Pancreas (tissue), 10 donors: ENCODE measurements at regions not wholly inside any gene's neighbourhood (a gene's known extent, or its start where the extent isn't known, plus 50 kb on each side); places are given as distances from the start of the nearest gene placed in this dataset.
A peak's percentile ranks its signal among the peaks of the same experiment; 100 is the strongest.

Experiments
- ATAC-seq, 4 donors: fragments of 200-7000 bp; cut with Tn5 transposase; one replicate each; pipeline versions ENCODE4 v1.8.0 to v1.9.1; 2020; ENCODE audit warnings: mild to moderate bottlenecking in 4 of 4, moderate library complexity in 4 of 4
- DNase-seq, 6 donors: peaks; one replicate each; pipeline ENCODE4 v3.0.0-alpha.2; 2020
- FAIRE-seq: peaks from 2 replicates; lab custom pipeline; 2012; peaks lifted over from hg19 to GRCh38; lab: Jason Lieb, UNC
- H3K27ac ChIP-seq, 4 donors: fragments of 200-600 bp; sonication (generic); 1 replicate in 3 of 4; 2 replicates in 1 of 4; pipeline versions ENCODE4 v1.5.0 to v1.8.0; 2020
- H3K27me3 ChIP-seq, 4 donors: fragments of 200-600 bp; one replicate each; pipeline ENCODE4 v1.8.0; 2021
- H3K36me3 ChIP-seq, 3 donors: fragments of 200-600 bp; sonication (generic) in 1 of 3; one replicate each; pipeline versions ENCODE4 v1.5.0 to v1.8.0; 2020 to 2021
- H3K4me1 ChIP-seq, 3 donors: fragments of 200-600 bp; one replicate each; pipeline ENCODE4 v1.8.0; 2021
- H3K4me3 ChIP-seq, 4 donors: fragments of 200-600 bp; sonication (generic) in 2 of 4; one replicate each; pipeline versions ENCODE4 v1.5.0 to v1.8.0; 2020 to 2021
- H3K9me3 ChIP-seq, 4 donors: fragments of 200-600 bp; one replicate each; pipeline ENCODE4 v1.8.0; 2021
- CTCF ChIP-seq, 4 donors: fragments of 200-600 bp; sonication (generic) in 3 of 4; IDR thresholded peaks; one replicate each; pipeline versions ENCODE4 v1.5.0 to v1.8.0; 2021; ENCODE audit warnings: antibody characterized with exemption in 4 of 4
- WGBS, 2 donors: extraction: QIAGEN DNeasy Blood & Tissue Kit; methylation state at CpG; one replicate each; pipeline ENCODE4 v1.1.7; 2013; 5-methylcytosine and 5-hydroxymethylcytosine counted together
- intact Hi-C, 3 donors: fragments of 100-400 bp; cut with DNase I; formaldehyde crosslinking; loops; one replicate each; pipeline versions ENCODE4 v1.11.1 to v1.14.2; 2022
- donor health status: healthy with polysubstance abuse.
- donor health status: DM: no; HTN: no; CAD: no; lungs with moderate emphysema.
- donor health status: DM: no; HTN: no; CAD: no.
- donor health status: control.
- donor health status: control.
- donor health status: Bipolar disorder and iron deficiency.
- donor health status: DM: yes; HTN: yes; CAD: no.
- donor health status: DM: no; HTN: no; CAD: no.
- donor health status: DM: no; HTN: no; CAD: no.
- donor health status: DM: yes; HTN: yes; CAD: no.

DNA sequence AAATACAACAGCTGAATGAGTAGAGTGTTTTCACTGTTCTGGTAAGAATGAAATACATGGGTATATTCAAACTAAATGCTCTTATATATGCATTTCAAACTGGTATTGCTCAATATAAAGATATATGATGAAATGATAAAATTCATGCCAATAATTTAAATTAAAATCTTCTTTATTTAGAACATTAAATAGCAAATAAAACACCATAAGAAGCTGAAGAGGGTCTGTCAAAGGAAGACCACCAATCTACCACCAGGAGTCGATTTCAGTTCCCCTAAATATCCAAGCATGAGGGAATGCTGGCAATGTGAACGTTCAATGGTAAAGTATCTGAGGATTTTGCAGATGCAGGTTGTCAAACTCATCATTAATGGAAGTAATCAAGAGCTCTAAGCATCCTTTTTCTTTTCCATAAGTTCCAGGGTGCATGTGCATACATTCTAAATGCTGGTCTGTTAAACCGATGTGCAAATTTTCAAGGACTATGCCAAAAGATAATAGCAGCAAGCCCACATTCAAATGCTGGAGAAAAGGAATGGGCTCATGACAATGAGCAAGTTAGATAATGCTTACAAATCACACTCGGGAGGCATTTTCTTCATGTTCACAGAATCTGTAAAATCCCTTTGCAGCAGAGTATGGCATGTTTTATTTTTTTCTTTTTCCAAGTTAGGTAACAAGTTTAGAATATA, 118.8 kb upstream of the MTAP start:
- no peak for ATAC-seq
- Histone ChIP-seq H3K4me3 (no peak overlapping the region), H3K27me3 (peaks cover 0 to 3% (median 0%) of the 10 kb centered on the region in 4 donors), H3K36me3 (no peaks in the 10 kb centered on the region), H3K9me3 (no peaks in the 10 kb centered on the region), H3K4me1 (no peaks in the 10 kb centered on the region), H3K27ac (no peak overlapping the region)
- no peak for TF ChIP-seq CTCF (IDR thresholded peaks at IDR 0.05)
- intact Hi-C loops, result no loop called here
- WGBS, 2 donors, result 47 to 54% methylated on average over 4 of the region's 4 CpGs
- FAIRE-seq, result no peak
- DNase-seq, result no peak

GRCh38 chr9:21684231-21684630, 118.2 kb upstream of the MTAP start:
- intact Hi-C loops, result no loop called here
- Histone ChIP-seq H3K36me3 (no peaks in the 10 kb centered on the region), H3K27ac (no peak overlapping the region), H3K4me3 (no peak overlapping the region), H3K4me1 (no peaks in the 10 kb centered on the region), H3K9me3 (no peaks in the 10 kb centered on the region), H3K27me3 (no peaks in the 10 kb centered on the region)
- no peak for TF ChIP-seq CTCF (IDR thresholded peaks at IDR 0.05)
- ATAC-seq, result no peak
- no peak for FAIRE-seq
- 31 to 33% methylated on average over 2 of the region's 2 CpGs for WGBS, 2 donors
- no peak for DNase-seq

GRCh38 chr9:21684831-21685362, 117.5 kb upstream of the MTAP start:
- ATAC-seq (peak in 3 of 4 donors; percentile 70 to 89 (median 84)), DNase-seq (peak in 2 of 6 donors; percentile 39 to 41), FAIRE-seq (no peak)
- TF ChIP-seq CTCF (IDR thresholded peaks at IDR 0.05), result no peak
- Histone ChIP-seq H3K27ac (no peak overlapping the region), H3K27me3 (no peaks in the 10 kb centered on the region), H3K9me3 (no peaks in the 10 kb centered on the region), H3K36me3 (no peaks in the 10 kb centered on the region), H3K4me1 (no peaks in the 10 kb centered on the region), H3K4me3 (no peak overlapping the region)
- 42 to 56% methylated on average over 2 of the region's 2 CpGs for WGBS, 2 donors
- intact Hi-C loops, result no loop called here

DNA sequence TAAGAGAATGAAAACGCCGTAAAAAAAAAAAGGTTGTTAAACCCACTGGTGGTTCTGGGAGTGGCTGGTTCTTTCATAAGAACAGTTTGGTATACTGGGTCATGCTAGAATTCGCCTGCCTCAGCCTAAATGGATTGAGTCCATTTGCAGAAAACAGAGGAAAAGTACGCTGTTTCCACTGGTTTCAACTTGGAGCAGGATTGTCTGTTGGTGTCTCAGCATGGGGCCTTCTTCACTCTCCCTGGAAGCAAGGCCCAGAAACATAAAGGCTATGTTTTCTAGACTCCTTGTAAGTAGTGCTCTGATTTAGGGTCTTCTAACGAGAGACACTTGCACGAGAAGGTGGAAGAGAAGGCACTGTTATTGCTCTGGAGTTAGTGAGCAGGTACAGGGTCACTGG, 116.9 kb upstream of the MTAP start:
- Histone ChIP-seq H3K9me3 (no peaks in the 10 kb centered on the region), H3K27me3 (no peaks in the 10 kb centered on the region), H3K27ac (no peak overlapping the region), H3K36me3 (no peaks in the 10 kb centered on the region), H3K4me1 (no peaks in the 10 kb centered on the region), H3K4me3 (no peak overlapping the region)
- ATAC-seq, result no peak
- DNase-seq, result no peak
- no peak for FAIRE-seq
- no peak for TF ChIP-seq CTCF (IDR thresholded peaks at IDR 0.05)
- intact Hi-C loops, result no loop called here
- 64 to 76% methylated on average over 6 of the region's 6 CpGs for WGBS, 2 donors

DNA sequence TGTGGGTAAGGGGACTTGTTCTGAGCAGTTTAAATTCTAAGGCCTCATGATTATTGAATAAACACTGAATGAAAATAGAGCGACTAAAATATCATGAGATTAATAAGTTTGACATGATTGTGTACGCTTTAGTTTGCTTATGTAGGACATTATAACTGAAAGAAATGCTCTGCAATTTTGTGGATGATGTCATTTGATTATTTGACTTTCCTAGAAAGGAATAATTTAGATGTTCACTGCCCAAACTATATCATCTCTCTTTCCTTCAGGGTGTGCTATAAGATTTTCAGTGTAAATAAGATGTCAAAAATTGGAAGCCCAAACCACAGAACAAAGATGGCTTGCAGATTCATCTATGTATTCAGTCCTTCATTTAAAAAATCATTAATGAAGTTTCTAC, 115.7 kb upstream of the MTAP start:
- WGBS, 2 donors, result 68 to 78% methylated on average over 2 of the region's 2 CpGs
- no peak for FAIRE-seq
- intact Hi-C loops, result no loop called here

More for the DNA sequence above, 115.7 kb upstream of the MTAP start:
- no peaks in the 10 kb centered on the region for H3K4me1 ChIP-seq
- no peaks in the 10 kb centered on the region for H3K36me3 ChIP-seq
- H3K27me3 ChIP-seq, result no peaks in the 10 kb centered on the region
- DNase-seq, result no peak
- TF ChIP-seq CTCF (IDR thresholded peaks at IDR 0.05), result no peak
- no peaks in the 10 kb centered on the region for H3K9me3 ChIP-seq
- H3K4me3 ChIP-seq, result no peak overlapping the region
- H3K27ac ChIP-seq, result no peak overlapping the region
- ATAC-seq, result no peak
